Upper lobe of left lung (tissue), 6 donors: ENCODE measurements at regions not wholly inside any gene's neighbourhood (a gene's known extent, or its start where the extent isn't known, plus 50 kb on each side); places are given as distances from the start of the nearest gene placed in this dataset.

Experiments
- ATAC-seq, 2 donors: fragments of 200-7000 bp; cut with Tn5 transposase; one replicate each; pipeline ENCODE4 v1.9.1; 2022; ENCODE audit warnings: mild to moderate bottlenecking in 2 of 2, moderate library complexity in 2 of 2; ENCODE audit not compliant: low FRiP score in 2 of 2
- DNase-seq, 2 donors: peaks; one replicate each; pipeline ENCODE4 v3.0.0-alpha.2; 2019 to 2020
- H3K27ac ChIP-seq, 4 donors: fragments of 200-600 bp; sonication (generic); one replicate each; pipeline ENCODE4 v1.5.1; 2016 to 2019
- H3K27me3 ChIP-seq, 4 donors: fragments of 200-600 bp; sonication (generic); one replicate each; pipeline ENCODE4 v1.5.1; 2017 to 2019
- H3K36me3 ChIP-seq, 4 donors: fragments of 200-600 bp; sonication (generic); one replicate each; pipeline ENCODE4 v1.5.1; 2016 to 2019
- H3K4me1 ChIP-seq, 4 donors: fragments of 200-600 bp; sonication (generic); one replicate each; pipeline ENCODE4 v1.5.1; 2018 to 2019
- H3K4me3 ChIP-seq, 4 donors: fragments of 200-600 bp; sonication (generic); one replicate each; pipeline ENCODE4 v1.5.1; 2017 to 2019; ENCODE audit warnings: mild to moderate bottlenecking in 2 of 4, moderate library complexity in 1 of 4
- H3K9me3 ChIP-seq, 4 donors: fragments of 200-600 bp; sonication (generic); one replicate each; pipeline ENCODE4 v1.5.1; 2018 to 2019
- EP300 ChIP-seq, 4 donors: sonication (generic); formaldehyde crosslinking; IDR thresholded peaks; one replicate each; pipeline ENCODE4 v1.5.1; 2017; ENCODE audit warnings: antibody characterized with exemption in 4 of 4, control low read depth in 2 of 4
- POLR2A ChIP-seq, 4 donors: fragments of 450-650 bp; IDR thresholded peaks; one replicate each; pipeline ENCODE4 v1.5.1; 2016 to 2017; ENCODE audit warnings: antibody characterized with exemption in 4 of 4, mild to moderate bottlenecking in 2 of 4
- POLR2AphosphoS5 ChIP-seq, 2 donors: sonication (generic); formaldehyde crosslinking; IDR thresholded peaks; one replicate each; pipeline ENCODE4 v1.5.1; 2017; ENCODE audit warnings: antibody characterized with exemption in 2 of 2
- WGBS, 2 donors: methylation state at CpG; one replicate each; pipeline ENCODE4 v1.1.5; 2017 to 2018; 5-methylcytosine and 5-hydroxymethylcytosine counted together
- TF ChIP-seq, protein P1 (sequence below), 6 experiments: fragments of 450-650 bp in 4 of 6; fragments of 200-600 bp in 2 of 6; sonication (generic) in 2 of 6; IDR thresholded peaks; one replicate each; pipeline ENCODE4 v1.5.1; 2016 to 2019; ENCODE audit warnings: antibody characterized with exemption in 6 of 6
- donor health status: DM: no; HTN: no; CAD: no; lungs with moderate emphysema.
- donor health status: DM: no; HTN: yes; CAD: no; lungs with severe emphysema.

DNA sequence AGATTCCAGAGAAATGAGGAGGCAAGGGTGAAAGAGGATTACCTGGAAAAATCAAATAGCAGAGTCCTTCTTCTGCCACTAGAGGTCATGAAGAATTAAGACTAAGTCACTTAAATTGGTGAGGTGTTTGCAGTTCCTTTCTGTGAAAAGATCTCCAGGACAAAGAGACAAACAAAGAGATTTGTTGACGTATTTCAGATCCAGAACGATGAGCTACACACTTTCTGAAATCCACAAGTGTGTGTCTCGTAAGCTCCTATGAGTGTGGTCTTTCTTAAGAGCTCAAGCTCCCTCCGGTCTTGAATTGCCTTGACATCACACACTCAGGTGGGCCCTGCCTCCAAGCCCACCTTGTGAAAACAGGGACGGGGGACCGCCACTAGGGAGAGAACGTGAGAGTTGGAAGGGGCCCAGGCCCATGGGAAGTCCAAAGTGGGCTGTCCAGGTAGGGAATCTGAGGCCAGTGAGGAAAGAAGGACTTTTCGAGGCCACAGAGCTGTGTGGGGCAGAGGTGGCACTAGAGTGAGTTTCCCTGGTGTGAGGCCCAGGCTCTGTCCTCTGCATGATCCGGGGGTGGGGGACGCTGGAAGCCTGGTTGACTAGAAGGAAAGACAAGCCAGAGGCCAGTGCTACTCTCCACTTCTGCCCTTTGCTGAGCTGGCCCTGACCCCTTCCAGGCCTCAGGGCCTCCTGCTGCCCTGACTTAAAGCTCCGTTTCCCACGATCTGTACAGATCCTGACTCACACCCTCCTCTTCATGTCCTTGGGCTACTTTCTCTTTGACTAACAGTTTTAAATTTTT, 168.1 kb upstream of the NCK2 start:
- H3K4me3 ChIP-seq, result no peak overlapping the region
- peak in 1 of 2 donors; percentile 24 for ATAC-seq
- 58 to 61% methylated on average over 12 of the region's 12 CpGs for WGBS, 2 donors
- H3K9me3 ChIP-seq, result no peaks in the 10 kb centered on the region
- H3K27me3 ChIP-seq, result no peaks in the 10 kb centered on the region
- H3K36me3 ChIP-seq, result no peaks in the 10 kb centered on the region
- DNase-seq, result no peak
- no peak overlapping the region for H3K27ac ChIP-seq
- H3K4me1 ChIP-seq, result peaks cover 0 to 6% (median 2%) of the 10 kb centered on the region in 4 donors
- TF ChIP-seq, protein P1, sequence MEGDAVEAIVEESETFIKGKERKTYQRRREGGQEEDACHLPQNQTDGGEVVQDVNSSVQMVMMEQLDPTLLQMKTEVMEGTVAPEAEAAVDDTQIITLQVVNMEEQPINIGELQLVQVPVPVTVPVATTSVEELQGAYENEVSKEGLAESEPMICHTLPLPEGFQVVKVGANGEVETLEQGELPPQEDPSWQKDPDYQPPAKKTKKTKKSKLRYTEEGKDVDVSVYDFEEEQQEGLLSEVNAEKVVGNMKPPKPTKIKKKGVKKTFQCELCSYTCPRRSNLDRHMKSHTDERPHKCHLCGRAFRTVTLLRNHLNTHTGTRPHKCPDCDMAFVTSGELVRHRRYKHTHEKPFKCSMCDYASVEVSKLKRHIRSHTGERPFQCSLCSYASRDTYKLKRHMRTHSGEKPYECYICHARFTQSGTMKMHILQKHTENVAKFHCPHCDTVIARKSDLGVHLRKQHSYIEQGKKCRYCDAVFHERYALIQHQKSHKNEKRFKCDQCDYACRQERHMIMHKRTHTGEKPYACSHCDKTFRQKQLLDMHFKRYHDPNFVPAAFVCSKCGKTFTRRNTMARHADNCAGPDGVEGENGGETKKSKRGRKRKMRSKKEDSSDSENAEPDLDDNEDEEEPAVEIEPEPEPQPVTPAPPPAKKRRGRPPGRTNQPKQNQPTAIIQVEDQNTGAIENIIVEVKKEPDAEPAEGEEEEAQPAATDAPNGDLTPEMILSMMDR (IDR thresholded peaks at IDR 0.05), result peak in 5 of 6 experiments; percentile 23 to 60 (median 44)
- TF ChIP-seq POLR2AphosphoS5 (IDR thresholded peaks at IDR 0.05), result no peak

GRCh38 chr2:105576050-105576439, 168.7 kb upstream of the NCK2 start:
- 56 to 57% methylated on average over 8 to 13 of the region's 13 CpGs for WGBS, 2 donors
- no peak for ATAC-seq
- no peaks in the 10 kb centered on the region for H3K36me3 ChIP-seq
- TF ChIP-seq, protein P1 (IDR thresholded peaks at IDR 0.05), result no peak
- no peak for TF ChIP-seq POLR2A (IDR thresholded peaks at IDR 0.05)
- TF ChIP-seq EP300 (IDR thresholded peaks at IDR 0.05), result no peak
- no peak for TF ChIP-seq POLR2AphosphoS5 (IDR thresholded peaks at IDR 0.05)
- no peaks in the 10 kb centered on the region for H3K9me3 ChIP-seq
- no peak overlapping the region for H3K4me3 ChIP-seq
- H3K4me1 ChIP-seq, result peaks cover 0 to 6% (median 2%) of the 10 kb centered on the region in 4 donors
- no peaks in the 10 kb centered on the region for H3K27me3 ChIP-seq
- peak in 1 of 2 donors; percentile 43 for DNase-seq
- no peak overlapping the region for H3K27ac ChIP-seq

DNA sequence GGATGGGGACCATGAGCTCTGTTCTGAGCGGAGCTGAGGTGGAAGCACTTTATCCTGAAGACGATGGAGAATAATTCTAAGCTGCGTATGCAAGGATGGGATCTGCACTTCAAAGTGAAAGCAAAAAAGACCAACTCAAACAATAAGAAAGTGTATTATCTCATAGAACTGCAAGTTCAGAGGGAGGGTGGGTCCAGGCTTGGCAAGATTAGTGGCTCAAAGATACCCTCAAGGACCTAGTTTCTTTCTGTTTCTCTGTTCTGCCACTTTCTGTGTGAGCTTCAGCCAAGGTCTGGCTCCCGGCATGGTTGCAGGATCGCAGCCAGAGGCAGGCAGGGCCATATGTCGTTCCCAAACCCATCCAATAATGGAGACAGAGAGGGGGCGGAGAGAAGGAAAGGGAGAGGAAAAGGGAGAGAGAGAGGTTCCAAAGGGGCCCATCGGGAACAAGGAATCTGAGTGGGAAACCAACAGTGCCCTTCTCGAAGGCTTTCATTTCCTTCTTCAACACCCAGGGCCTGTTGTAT, 169.2 kb upstream of the NCK2 start:
- DNase-seq (no peak), ATAC-seq (no peak)
- H3K36me3 ChIP-seq, result no peaks in the 10 kb centered on the region
- no peaks in the 10 kb centered on the region for H3K27me3 ChIP-seq
- TF ChIP-seq, protein P1 (IDR thresholded peaks at IDR 0.05), result no peak
- no peak for TF ChIP-seq EP300 (IDR thresholded peaks at IDR 0.05)
- no peak for TF ChIP-seq POLR2AphosphoS5 (IDR thresholded peaks at IDR 0.05)
- TF ChIP-seq POLR2A (IDR thresholded peaks at IDR 0.05), result no peak
- H3K4me3 ChIP-seq, result peak overlapping the region in 1 of 4 donors; percentile 5
- H3K27ac ChIP-seq, result no peak overlapping the region
- 66 to 68% methylated on average over 9 of the region's 9 CpGs for WGBS, 2 donors
- H3K9me3 ChIP-seq, result no peaks in the 10 kb centered on the region
- peaks cover 0 to 6% (median 2%) of the 10 kb centered on the region in 4 donors for H3K4me1 ChIP-seq

- DNase-seq, result no peak
- ATAC-seq, result no peak
Observed at GRCh38 chr2:105574796-105575344, 169.8 kb upstream of the NCK2 start.

More at GRCh38 chr2:105574796-105575344, 169.8 kb upstream of the NCK2 start:
- 67 to 75% methylated on average over 2 of the region's 2 CpGs for WGBS, 2 donors
- H3K27ac ChIP-seq, result no peak overlapping the region
- no peaks in the 10 kb centered on the region for H3K36me3 ChIP-seq
- peaks cover 0 to 6% (median 2%) of the 10 kb centered on the region in 4 donors for H3K4me1 ChIP-seq
- no peaks in the 10 kb centered on the region for H3K27me3 ChIP-seq
- no peak overlapping the region for H3K4me3 ChIP-seq
- H3K9me3 ChIP-seq, result no peaks in the 10 kb centered on the region
- TF ChIP-seq POLR2AphosphoS5 (IDR thresholded peaks at IDR 0.05) (no peak), POLR2A (IDR thresholded peaks at IDR 0.05) (no peak), EP300 (IDR thresholded peaks at IDR 0.05) (no peak)
- TF ChIP-seq, protein P1 (IDR thresholded peaks at IDR 0.05), result no peak
